OCI-LY7 (cell line): ENCODE measurements at regions not wholly inside any gene's neighbourhood (a gene's known extent, or its start where the extent isn't known, plus 50 kb on each side); places are given as distances from the start of the nearest gene placed in this dataset.

Experiments
- EZH2phosphoT487 ChIP-seq: fragments of 200-600 bp; sonication (generic); IDR thresholded peaks from 2 replicates; pipeline ENCODE4 v1.6.1; 2018; ENCODE audit warnings: low read depth, borderline replicate concordance, mild to moderate bottlenecking, mixed run types, antibody characterized with exemption, low read length, moderate library complexity, mixed read lengths
- TF ChIP-seq, protein P1 (sequence below): fragments of 200-600 bp; sonication (generic); conservative IDR thresholded peaks from 2 replicates; pipeline ENCODE4 v1.5.1; 2014; ENCODE audit warnings: mild to moderate bottlenecking, antibody characterized with exemption, low read length, moderate library complexity, mixed read lengths

GRCh38 chr4:13240066-13240465 is 244.1 kb downstream of the RAB28 start:
- TF ChIP-seq, protein P1, sequence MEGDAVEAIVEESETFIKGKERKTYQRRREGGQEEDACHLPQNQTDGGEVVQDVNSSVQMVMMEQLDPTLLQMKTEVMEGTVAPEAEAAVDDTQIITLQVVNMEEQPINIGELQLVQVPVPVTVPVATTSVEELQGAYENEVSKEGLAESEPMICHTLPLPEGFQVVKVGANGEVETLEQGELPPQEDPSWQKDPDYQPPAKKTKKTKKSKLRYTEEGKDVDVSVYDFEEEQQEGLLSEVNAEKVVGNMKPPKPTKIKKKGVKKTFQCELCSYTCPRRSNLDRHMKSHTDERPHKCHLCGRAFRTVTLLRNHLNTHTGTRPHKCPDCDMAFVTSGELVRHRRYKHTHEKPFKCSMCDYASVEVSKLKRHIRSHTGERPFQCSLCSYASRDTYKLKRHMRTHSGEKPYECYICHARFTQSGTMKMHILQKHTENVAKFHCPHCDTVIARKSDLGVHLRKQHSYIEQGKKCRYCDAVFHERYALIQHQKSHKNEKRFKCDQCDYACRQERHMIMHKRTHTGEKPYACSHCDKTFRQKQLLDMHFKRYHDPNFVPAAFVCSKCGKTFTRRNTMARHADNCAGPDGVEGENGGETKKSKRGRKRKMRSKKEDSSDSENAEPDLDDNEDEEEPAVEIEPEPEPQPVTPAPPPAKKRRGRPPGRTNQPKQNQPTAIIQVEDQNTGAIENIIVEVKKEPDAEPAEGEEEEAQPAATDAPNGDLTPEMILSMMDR = no peak
- no peak for TF ChIP-seq EZH2phosphoT487
